Suppressor macrophage treated with lipopolysaccharide for 1 hour (primary cell): ENCODE measurements at regions not wholly inside any gene's neighbourhood (a gene's known extent, or its start where the extent isn't known, plus 50 kb on each side); places are given as distances from the start of the nearest gene placed in this dataset.

Source experiments
- DNase-seq, 3 donors: peaks; one replicate each; pipeline ENCODE4 v3.0.0-alpha.2; 2020 to 2022

DNA sequence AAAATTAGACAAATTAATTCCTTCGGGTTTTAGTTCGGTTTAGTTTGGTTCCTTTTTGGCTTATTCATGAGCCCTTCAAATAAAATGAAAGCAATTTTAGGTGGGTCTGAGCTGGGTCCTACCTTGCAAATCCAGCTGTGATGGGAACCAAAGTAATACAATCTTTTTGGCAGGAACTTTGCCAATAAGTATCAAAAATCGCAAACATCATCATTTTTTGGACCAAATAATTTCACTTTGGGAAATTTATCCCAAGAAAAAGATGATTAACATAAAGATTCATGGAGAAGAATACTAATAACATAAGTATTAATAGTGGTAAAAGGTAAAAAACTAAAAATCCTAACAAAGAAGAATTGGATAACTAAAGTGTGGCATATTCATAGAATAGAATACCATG lies 67.8 kb upstream of the MYOCD start:
- DNase-seq: no peak

DNA sequence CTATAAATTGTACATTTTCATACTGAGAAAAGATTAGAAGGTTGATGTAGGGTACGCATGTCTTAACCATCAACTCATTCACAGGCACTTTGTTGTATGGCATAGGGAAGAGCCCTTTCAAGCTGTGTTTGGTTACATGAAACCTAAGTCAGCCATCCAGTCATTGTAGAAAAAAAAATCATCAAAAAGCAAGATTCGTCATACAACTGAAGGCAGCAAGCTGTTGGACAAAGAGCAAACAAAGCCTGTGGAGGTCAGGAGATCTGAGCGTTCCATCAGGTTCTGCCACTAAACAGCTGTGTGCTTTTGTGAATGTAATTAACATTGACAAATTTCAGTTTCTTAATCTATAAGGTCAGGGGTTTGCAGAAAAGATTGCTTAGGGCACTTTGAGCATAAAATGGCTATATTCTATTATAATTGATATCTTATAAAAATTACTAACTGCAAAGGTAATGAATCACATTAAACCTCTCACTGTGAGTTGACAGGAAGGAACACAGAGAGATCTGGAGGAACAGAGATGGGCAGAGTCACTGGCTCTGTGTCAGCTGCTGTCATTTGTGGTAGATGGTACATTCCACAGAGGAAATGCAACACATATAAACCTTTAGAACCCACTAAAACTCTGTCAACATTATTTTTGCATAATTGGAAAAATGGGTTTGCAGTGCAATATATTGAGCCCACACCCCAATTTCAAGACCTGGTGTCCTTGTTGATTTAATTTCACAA lies 66.3 kb upstream of the MYOCD start:
- DNase-seq: no peak

- DNase-seq: no peak
Observed at GRCh38 chr17:12600349-12600748, 65.3 kb upstream of the MYOCD start.

- DNase-seq: no peak
Observed at GRCh38 chr17:12603566-12603965, 62.1 kb upstream of the MYOCD start.

GRCh38 chr17:12605222-12605621 lies 60.5 kb upstream of the MYOCD start:
- DNase-seq: no peak

DNA sequence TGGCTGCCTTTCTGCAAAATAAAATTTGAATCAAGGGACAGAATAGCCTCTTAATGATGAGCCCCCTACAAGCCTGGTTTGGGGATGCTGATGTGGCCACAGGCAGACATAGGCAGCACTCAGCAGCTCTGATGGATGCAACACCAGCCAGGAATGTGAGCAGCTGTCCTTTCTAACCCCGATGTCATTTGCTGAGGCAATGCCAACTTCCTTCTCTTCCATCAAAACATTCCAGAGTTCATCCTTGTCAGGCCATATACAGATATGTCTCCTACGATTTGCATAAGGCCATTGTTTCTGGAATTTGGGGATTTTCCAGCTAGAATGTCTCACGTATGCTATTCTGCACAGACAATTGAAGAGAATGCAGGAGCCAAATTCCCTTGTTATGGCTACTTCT lies 52.1 kb upstream of the MYOCD start:
- no peak for DNase-seq
